T-cell (primary cell): ENCODE measurements at regions not wholly inside any gene's neighbourhood (a gene's known extent, or its start where the extent isn't known, plus 50 kb on each side); places are given as distances from the start of the nearest gene placed in this dataset.

ENCODE experiments used
- ATAC-seq, 4 experiments: fragments of 200-7000 bp in 3 of 4; fragments of 150-1000 bp in 1 of 4; cut with Tn5 transposase; replicated peaks in 1 of 4; 1 replicate in 3 of 4; 2 replicates in 1 of 4; pipeline ENCODE4 v1.10.0; 2021; ENCODE audit warnings: moderate library complexity in 3 of 4, mild to moderate bottlenecking in 2 of 4, moderate number of reproducible peaks in 1 of 4
- CTCF ChIA-PET, 2 donors: fragments of 300-600 bp; sonication (Branson Sonifier 250); formaldehyde crosslinking; loops; one replicate each; lab custom pipeline; 2022; ENCODE audit warnings: antibody characterized with exemption in 2 of 2; lab: Charles Lee
- POLR2A ChIA-PET, 2 donors: fragments of 300-600 bp; sonication (Branson Sonifier 250); formaldehyde crosslinking; loops; one replicate each; lab custom pipeline; 2022; ENCODE audit warnings: antibody characterized with exemption in 2 of 2; lab: Charles Lee
- DNase-seq, 35 experiments: peaks; one replicate each; pipeline versions ENCODE4 v3.0.0 to v3.0.0-alpha.2; 2013 to 2023
- H3K27ac ChIP-seq: one replicate; pipeline ENCODE4 v1.5.1; 2013; ENCODE audit warnings: low read length
- H3K27me3 ChIP-seq, 2 experiments: replicated peaks in 1 of 2; 1 replicate in 1 of 2; 2 replicates in 1 of 2; pipeline versions ENCODE4 v1.6.1 to v1.7.0; 2013; ENCODE audit warnings: low read length in 1 of 2, mixed read lengths in 1 of 2; ENCODE audit not compliant: control insufficient read depth in 2 of 2, insufficient read depth in 2 of 2; ENCODE audit errors: extremely low read depth in 1 of 2
- H3K36me3 ChIP-seq, 2 donors: 1 replicate in 1 of 2; 2 replicates in 1 of 2; pipeline versions ENCODE4 v1.6.1 to v1.7.0; 2013; ENCODE audit warnings: low read length in 1 of 2; ENCODE audit not compliant: control insufficient read depth in 2 of 2, insufficient read depth in 1 of 2; ENCODE audit errors: extremely low read depth in 1 of 2
- H3K4me1 ChIP-seq, 2 experiments: 1 replicate in 1 of 2; 2 replicates in 1 of 2; pipeline versions ENCODE4 v1.6.1 to v1.7.0; 2013; ENCODE audit warnings: low read length in 2 of 2, mixed read lengths in 1 of 2; ENCODE audit not compliant: insufficient read depth in 2 of 2, control insufficient read depth in 1 of 2; ENCODE audit errors: extremely low read depth in 1 of 2
- H3K4me3 ChIP-seq, 2 donors: 1 replicate in 1 of 2; 2 replicates in 1 of 2; pipeline versions ENCODE4 v1.5.1 to v1.7.0; 2013; ENCODE audit warnings: mild to moderate bottlenecking in 2 of 2, low read length in 1 of 2, moderate library complexity in 1 of 2; ENCODE audit not compliant: control insufficient read depth in 1 of 2; ENCODE audit errors: extremely low read depth in 1 of 2
- H3K9me3 ChIP-seq: 2 replicates; pipeline ENCODE4 v1.7.0; 2013
- H3K27ac Mint-ChIP-seq, 2 donors: one replicate each; pipeline ENCODE4 v1.8.0; 2020 to 2021; ENCODE audit warnings: mild to moderate bottlenecking in 2 of 2, mixed read lengths in 2 of 2
- H3K27me3 Mint-ChIP-seq, 2 donors: one replicate each; pipeline ENCODE4 v1.8.0; 2021 to 2022; ENCODE audit warnings: mixed read lengths in 2 of 2
- H3K36me3 Mint-ChIP-seq: one replicate; pipeline ENCODE4 v1.8.0; 2021; ENCODE audit warnings: mixed read lengths
- H3K4me1 Mint-ChIP-seq, 3 donors: one replicate each; pipeline ENCODE4 v1.8.0; 2020 to 2022; ENCODE audit warnings: mixed read lengths in 3 of 3, mild to moderate bottlenecking in 1 of 3
- H3K4me3 Mint-ChIP-seq, 3 donors: one replicate each; pipeline ENCODE4 v1.8.0; 2020 to 2022; ENCODE audit warnings: mild to moderate bottlenecking in 3 of 3, mixed read lengths in 3 of 3, moderate library complexity in 3 of 3
- H3K9me3 Mint-ChIP-seq, 3 donors: one replicate each; pipeline ENCODE4 v1.8.0; 2020 to 2022; ENCODE audit warnings: mixed read lengths in 3 of 3
- WGBS: methylation state at CpG from one replicate; pipeline ENCODE4 v1.1.5; 2013; ENCODE audit warnings: missing lambda C conversion rate; ENCODE audit not compliant: insufficient coverage; 5-methylcytosine and 5-hydroxymethylcytosine counted together

- ATAC-seq (no peak), DNase-seq (no peak)
- Histone ChIP-seq H3K27me3 (peaks cover 0 to 16% of the 10 kb centered on the region in 2 experiments), H3K4me1 (no peaks in the 10 kb centered on the region), H3K27ac (no peak overlapping the region), H3K4me3 (no peak overlapping the region), H3K9me3 (no peaks in the 10 kb centered on the region), H3K36me3 (no peaks in the 10 kb centered on the region)
- WGBS, result 83% methylated on average over 2 of the region's 4 CpGs
- Mint-ChIP-seq H3K27ac (no peak overlapping the region), H3K4me1 (no peaks in the 10 kb centered on the region), H3K36me3 (no peaks in the 10 kb centered on the region), H3K27me3 (peaks cover 5 to 17% of the 10 kb centered on the region in 2 donors), H3K4me3 (no peak overlapping the region), H3K9me3 (no peaks in the 10 kb centered on the region)
- ChIA-PET CTCF (no interaction called here), POLR2A (interaction anchor here in 1 of 2 donors (0.5 kb wide), 1 partner anchor 359 kb away, joined by 3 read pairs; no protein-coding TSS in a partner anchor)
These were observed 144.1 kb downstream of the EMX2 start for GRCh38 chr10:117686606-117687005.

GRCh38 chr10:117688358-117688757, 145.8 kb downstream of the EMX2 start:
- DNase-seq (no peak), ATAC-seq (no peak)
- no CpG with 5 or more reads among the region's 3 CpGs for WGBS
- Histone ChIP-seq H3K4me3 (no peak overlapping the region), H3K36me3 (no peaks in the 10 kb centered on the region), H3K27me3 (peaks cover 0 to 12% of the 10 kb centered on the region in 2 experiments), H3K9me3 (no peaks in the 10 kb centered on the region), H3K4me1 (no peaks in the 10 kb centered on the region), H3K27ac (no peak overlapping the region)
- Mint-ChIP-seq H3K36me3 (no peaks in the 10 kb centered on the region), H3K4me1 (no peaks in the 10 kb centered on the region), H3K9me3 (no peaks in the 10 kb centered on the region), H3K27me3 (peaks cover 13 to 14% of the 10 kb centered on the region in 2 donors), H3K27ac (no peak overlapping the region), H3K4me3 (no peak overlapping the region)
- CTCF ChIA-PET, result interaction anchor here in 1 of 2 donors (0.7 kb wide), 1 partner anchor 36 kb away, joined by 3 read pairs; no protein-coding TSS in a partner anchor
- POLR2A ChIA-PET, result no interaction called here

DNA sequence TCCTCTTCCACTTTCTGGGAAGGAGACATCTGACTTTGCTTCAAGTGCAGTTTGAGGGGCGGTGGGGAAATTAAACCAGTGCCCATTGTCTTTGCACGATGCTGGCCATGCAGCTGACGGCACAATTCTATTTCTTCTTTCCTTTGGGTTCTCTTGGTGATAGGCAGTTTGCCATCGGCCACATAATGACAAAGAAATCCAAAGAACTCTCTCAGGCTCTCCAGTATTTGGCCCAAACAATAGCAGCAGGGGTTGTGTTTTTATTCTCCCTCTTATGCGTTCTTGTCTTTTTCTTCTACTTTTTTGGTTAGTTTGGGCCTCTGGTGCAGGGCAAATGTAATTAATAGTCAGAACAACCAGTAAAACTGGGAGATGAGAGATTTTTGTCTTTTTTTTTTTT, 147.0 kb downstream of the EMX2 start:
- Histone ChIP-seq H3K4me3 (no peak overlapping the region), H3K27ac (no peak overlapping the region), H3K27me3 (peaks cover 0 to 10% of the 10 kb centered on the region in 2 experiments), H3K36me3 (no peaks in the 10 kb centered on the region), H3K4me1 (no peaks in the 10 kb centered on the region), H3K9me3 (no peaks in the 10 kb centered on the region)
- no peak for ATAC-seq
- Mint-ChIP-seq H3K4me1 (no peaks in the 10 kb centered on the region), H3K27me3 (peaks cover 14 to 16% of the 10 kb centered on the region in 2 donors), H3K27ac (no peak overlapping the region), H3K36me3 (no peaks in the 10 kb centered on the region), H3K9me3 (no peaks in the 10 kb centered on the region), H3K4me3 (no peak overlapping the region)
- WGBS, result no CpG with 5 or more reads among the region's 5 CpGs
- ChIA-PET CTCF (no interaction called here), POLR2A (no interaction called here)
- no peak for DNase-seq

DNA sequence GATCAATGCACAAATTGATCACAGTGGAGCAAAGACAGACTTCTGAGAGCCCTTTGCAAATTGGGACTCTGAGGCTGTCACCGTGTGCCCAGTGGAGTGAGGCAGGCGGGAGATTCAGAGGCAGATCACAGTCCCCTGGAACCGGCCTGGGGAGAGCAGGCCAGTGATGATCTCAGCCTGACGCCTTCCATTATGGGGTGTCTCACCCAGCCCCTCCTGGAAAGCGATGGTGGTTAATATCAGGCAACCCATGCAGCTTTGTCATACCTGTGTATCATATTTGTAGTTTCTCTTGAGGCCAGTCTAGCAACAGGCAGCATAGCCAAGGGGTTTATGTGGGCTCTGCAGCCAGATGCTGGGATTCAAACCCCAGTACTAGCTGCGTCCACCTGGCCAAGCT, 147.8 kb downstream of the EMX2 start:
- no peaks in the 10 kb centered on the region for H3K9me3 ChIP-seq
- WGBS, result 74% methylated on average over 5 of the region's 6 CpGs
- H3K4me3 Mint-ChIP-seq, result no peak overlapping the region
- DNase-seq (no peak), ATAC-seq (no peak)
- H3K4me1 Mint-ChIP-seq, result no peaks in the 10 kb centered on the region
- peaks cover 14 to 15% of the 10 kb centered on the region in 2 donors for H3K27me3 Mint-ChIP-seq
- no peak overlapping the region for H3K4me3 ChIP-seq
- H3K27ac ChIP-seq, result no peak overlapping the region
- peaks cover 0 to 6% of the 10 kb centered on the region in 2 experiments for H3K27me3 ChIP-seq
- no peak overlapping the region for H3K27ac Mint-ChIP-seq
- H3K36me3 ChIP-seq, result no peaks in the 10 kb centered on the region
- ChIA-PET CTCF (no interaction called here), POLR2A (no interaction called here)
- H3K36me3 Mint-ChIP-seq, result no peaks in the 10 kb centered on the region
- no peaks in the 10 kb centered on the region for H3K9me3 Mint-ChIP-seq
- H3K4me1 ChIP-seq, result no peaks in the 10 kb centered on the region

DNA sequence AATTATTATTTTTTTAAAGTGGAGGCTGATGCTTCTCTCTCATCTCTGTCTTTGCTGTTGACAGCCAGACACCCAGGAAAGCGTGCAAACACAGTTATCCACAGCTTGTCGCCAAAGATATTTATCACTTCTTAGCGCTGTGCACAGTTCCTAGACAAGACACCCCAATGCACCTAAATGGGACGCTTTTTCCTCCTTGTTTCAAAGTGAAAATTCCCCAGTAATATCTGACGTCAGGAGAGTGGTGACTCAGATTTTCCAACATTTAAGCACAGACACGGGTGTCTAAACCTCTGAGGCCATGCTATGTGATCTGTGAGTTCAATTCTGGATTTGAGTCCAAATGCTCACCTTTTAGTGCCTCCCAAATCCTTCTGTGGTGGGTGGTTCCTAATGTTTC, 151.6 kb downstream of the EMX2 start:
- peaks cover 2 to 12% of the 10 kb centered on the region in 2 donors for H3K27me3 Mint-ChIP-seq
- ChIA-PET POLR2A (no interaction called here), CTCF (no interaction called here)
- H3K9me3 Mint-ChIP-seq, result no peaks in the 10 kb centered on the region
- 69% methylated on average over 3 of the region's 6 CpGs for WGBS
- H3K9me3 ChIP-seq, result no peaks in the 10 kb centered on the region
- H3K36me3 Mint-ChIP-seq, result no peaks in the 10 kb centered on the region
- DNase-seq (no peak), ATAC-seq (no peak)
- no peaks in the 10 kb centered on the region for H3K4me1 Mint-ChIP-seq
- H3K27ac ChIP-seq, result no peak overlapping the region
- no peaks in the 10 kb centered on the region for H3K4me1 ChIP-seq
- no peak overlapping the region for H3K4me3 ChIP-seq
- H3K36me3 ChIP-seq, result no peaks in the 10 kb centered on the region
- no peak overlapping the region for H3K27ac Mint-ChIP-seq
- H3K27me3 ChIP-seq, result no peaks in the 10 kb centered on the region
- no peak overlapping the region for H3K4me3 Mint-ChIP-seq

- no peak overlapping the region for H3K27ac Mint-ChIP-seq
- ATAC-seq, result no peak
- ChIA-PET POLR2A (no interaction called here), CTCF (interaction anchor here in 1 of 2 donors (0.6 kb wide), 1 partner anchor 118 kb away, joined by 3 read pairs; no protein-coding TSS in a partner anchor)
- no peak for DNase-seq
- no peaks in the 10 kb centered on the region for H3K9me3 Mint-ChIP-seq
- H3K27ac ChIP-seq, result no peak overlapping the region
- WGBS, result no CpG with 5 or more reads among the region's 2 CpGs
- no peaks in the 10 kb centered on the region for H3K36me3 ChIP-seq
- H3K4me3 Mint-ChIP-seq, result no peak overlapping the region
- H3K27me3 ChIP-seq, result peaks cover 0 to 3% of the 10 kb centered on the region in 2 experiments
- H3K4me1 Mint-ChIP-seq, result no peaks in the 10 kb centered on the region
- no peak overlapping the region for H3K4me3 ChIP-seq
- H3K27me3 Mint-ChIP-seq, result peaks cover 2 to 9% of the 10 kb centered on the region in 2 donors
- no peaks in the 10 kb centered on the region for H3K9me3 ChIP-seq
- H3K4me1 ChIP-seq, result no peaks in the 10 kb centered on the region
- H3K36me3 Mint-ChIP-seq, result no peaks in the 10 kb centered on the region
These were observed 154.9 kb downstream of the EMX2 start for GRCh38 chr10:117697402-117697801.

- DNase-seq (no peak), ATAC-seq (no peak)
- Mint-ChIP-seq H3K4me3 (no peak overlapping the region), H3K9me3 (no peaks in the 10 kb centered on the region), H3K4me1 (no peaks in the 10 kb centered on the region), H3K36me3 (no peaks in the 10 kb centered on the region), H3K27me3 (peaks cover 2 to 3% of the 10 kb centered on the region in 2 donors), H3K27ac (no peak overlapping the region)
- no peak overlapping the region for H3K4me3 ChIP-seq
- no peaks in the 10 kb centered on the region for H3K36me3 ChIP-seq
- H3K4me1 ChIP-seq, result no peaks in the 10 kb centered on the region
- no peak overlapping the region for H3K27ac ChIP-seq
- H3K9me3 ChIP-seq, result no peaks in the 10 kb centered on the region
- POLR2A ChIA-PET, result no interaction called here
- CTCF ChIA-PET, result no interaction called here
- WGBS, result no CpG with 5 or more reads among the region's 2 CpGs
- H3K27me3 ChIP-seq, result peaks cover 0 to 3% of the 10 kb centered on the region in 2 experiments
These were observed 156.3 kb downstream of the EMX2 start for GRCh38 chr10:117698809-117699208.
